Natural killer cell (primary cell): ENCODE measurements at regions not wholly inside any gene's neighbourhood (a gene's known extent, or its start where the extent isn't known, plus 50 kb on each side); places are given as distances from the start of the nearest gene placed in this dataset.

Source experiments
- ATAC-seq, 3 donors: fragments of 150-1000 bp in 2 of 3; fragments of 200-7000 bp in 1 of 3; cut with Tn5 transposase; 1 replicate in 1 of 3; 2 replicates in 2 of 3; pipeline ENCODE4 v1.10.0; 2021; ENCODE audit warnings: mild to moderate bottlenecking in 2 of 3, moderate library complexity in 2 of 3
- DNase-seq, 2 donors: peaks; one replicate each; pipeline versions ENCODE4 v3.0.0 to v3.0.0-alpha.2; 2013 to 2021; ENCODE audit warnings: mixed read lengths in 1 of 2
- H3K27ac ChIP-seq: one replicate; pipeline ENCODE4 v1.5.1; 2013; ENCODE audit warnings: mild to moderate bottlenecking, low read length
- H3K27me3 ChIP-seq: one replicate; pipeline ENCODE4 v1.6.1; 2013; ENCODE audit warnings: low read length; ENCODE audit not compliant: control insufficient read depth, insufficient read depth
- H3K36me3 ChIP-seq: one replicate; pipeline ENCODE4 v1.6.1; 2013; ENCODE audit warnings: low read length; ENCODE audit not compliant: control insufficient read depth, insufficient read depth
- H3K4me1 ChIP-seq: one replicate; pipeline ENCODE4 v1.6.1; 2013; ENCODE audit warnings: low read length; ENCODE audit not compliant: control insufficient read depth, insufficient read depth
- H3K4me3 ChIP-seq: one replicate; pipeline ENCODE4 v1.5.1; 2013; ENCODE audit warnings: low read length
- H3K9me3 ChIP-seq: one replicate; pipeline ENCODE4 v1.6.1; 2013; ENCODE audit warnings: low read length; ENCODE audit not compliant: control insufficient read depth, insufficient read depth
- H3K27ac Mint-ChIP-seq, 2 donors: one replicate each; pipeline ENCODE4 v1.8.0; 2022; ENCODE audit warnings: mild to moderate bottlenecking in 2 of 2, mixed read lengths in 2 of 2, moderate library complexity in 1 of 2
- H3K27me3 Mint-ChIP-seq, 2 donors: one replicate each; pipeline ENCODE4 v1.8.0; 2022; ENCODE audit warnings: low read depth in 2 of 2, mixed read lengths in 2 of 2
- H3K36me3 Mint-ChIP-seq: one replicate; pipeline ENCODE4 v1.8.0; 2022; ENCODE audit warnings: mixed read lengths
- H3K4me1 Mint-ChIP-seq, 2 donors: one replicate each; pipeline ENCODE4 v1.8.0; 2022; ENCODE audit warnings: mixed read lengths in 2 of 2
- H3K4me3 Mint-ChIP-seq: one replicate; pipeline ENCODE4 v1.8.0; 2022; ENCODE audit warnings: mild to moderate bottlenecking, moderate library complexity, mixed read lengths
- H3K9me3 Mint-ChIP-seq, 2 donors: one replicate each; pipeline ENCODE4 v1.8.0; 2022; ENCODE audit warnings: mixed read lengths in 2 of 2
- WGBS: methylation state at CpG from one replicate; pipeline ENCODE4 v1.1.7; 2013; ENCODE audit warnings: missing lambda C conversion rate; ENCODE audit not compliant: insufficient coverage; 5-methylcytosine and 5-hydroxymethylcytosine counted together
- intact Hi-C: fragments of 100-400 bp; cut with micrococcal nuclease; formaldehyde crosslinking; loops from one replicate; pipeline ENCODE4 v1.14.2; 2022
- TF ChIP-seq, protein P1 (sequence below): fragments of 200-600 bp; IDR thresholded peaks from one replicate; pipeline ENCODE4 v1.8.0; 2022; ENCODE audit warnings: antibody characterized with exemption

DNA sequence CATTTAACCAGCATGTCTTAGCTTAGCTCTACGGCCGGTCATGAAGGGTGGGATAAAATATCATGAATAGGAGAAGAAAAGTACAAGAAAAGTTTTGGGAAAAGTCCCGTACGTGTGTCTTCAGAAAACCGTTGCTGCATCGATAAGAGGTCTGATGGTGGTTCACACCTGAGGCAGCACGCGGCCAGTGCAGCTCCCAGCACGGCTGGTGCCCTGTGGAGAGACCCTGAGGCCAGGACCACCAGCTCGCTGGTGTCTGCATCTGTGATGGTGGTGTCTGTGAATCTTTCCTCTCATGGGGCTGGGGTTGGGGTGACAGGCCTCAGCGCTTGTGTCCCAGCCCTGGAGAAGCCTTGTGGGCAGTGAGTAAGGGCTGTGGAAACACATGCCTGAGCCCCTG, 148.9 kb upstream of the IRX4 start:
- intact Hi-C loops: no loop called here
- ATAC-seq: no peak
- H3K27ac ChIP-seq: no peak overlapping the region
- no peak overlapping the region for H3K4me3 ChIP-seq
- no peaks in the 10 kb centered on the region for H3K9me3 ChIP-seq
- DNase-seq: no peak
- Mint-ChIP-seq H3K9me3 (peaks cover 0 to 3% of the 10 kb centered on the region in 2 donors), H3K4me3 (no peak overlapping the region), H3K4me1 (no peaks in the 10 kb centered on the region), H3K27ac (no peak overlapping the region), H3K36me3 (no peaks in the 10 kb centered on the region), H3K27me3 (peaks cover 21 to 24% of the 10 kb centered on the region in 2 donors)
- 86% methylated on average over 11 of the region's 11 CpGs for WGBS
- no peaks in the 10 kb centered on the region for H3K4me1 ChIP-seq
- peaks cover 2% of the 10 kb centered on the region for H3K27me3 ChIP-seq
- TF ChIP-seq, protein P1, sequence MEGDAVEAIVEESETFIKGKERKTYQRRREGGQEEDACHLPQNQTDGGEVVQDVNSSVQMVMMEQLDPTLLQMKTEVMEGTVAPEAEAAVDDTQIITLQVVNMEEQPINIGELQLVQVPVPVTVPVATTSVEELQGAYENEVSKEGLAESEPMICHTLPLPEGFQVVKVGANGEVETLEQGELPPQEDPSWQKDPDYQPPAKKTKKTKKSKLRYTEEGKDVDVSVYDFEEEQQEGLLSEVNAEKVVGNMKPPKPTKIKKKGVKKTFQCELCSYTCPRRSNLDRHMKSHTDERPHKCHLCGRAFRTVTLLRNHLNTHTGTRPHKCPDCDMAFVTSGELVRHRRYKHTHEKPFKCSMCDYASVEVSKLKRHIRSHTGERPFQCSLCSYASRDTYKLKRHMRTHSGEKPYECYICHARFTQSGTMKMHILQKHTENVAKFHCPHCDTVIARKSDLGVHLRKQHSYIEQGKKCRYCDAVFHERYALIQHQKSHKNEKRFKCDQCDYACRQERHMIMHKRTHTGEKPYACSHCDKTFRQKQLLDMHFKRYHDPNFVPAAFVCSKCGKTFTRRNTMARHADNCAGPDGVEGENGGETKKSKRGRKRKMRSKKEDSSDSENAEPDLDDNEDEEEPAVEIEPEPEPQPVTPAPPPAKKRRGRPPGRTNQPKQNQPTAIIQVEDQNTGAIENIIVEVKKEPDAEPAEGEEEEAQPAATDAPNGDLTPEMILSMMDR: no peak
- no peaks in the 10 kb centered on the region for H3K36me3 ChIP-seq

DNA sequence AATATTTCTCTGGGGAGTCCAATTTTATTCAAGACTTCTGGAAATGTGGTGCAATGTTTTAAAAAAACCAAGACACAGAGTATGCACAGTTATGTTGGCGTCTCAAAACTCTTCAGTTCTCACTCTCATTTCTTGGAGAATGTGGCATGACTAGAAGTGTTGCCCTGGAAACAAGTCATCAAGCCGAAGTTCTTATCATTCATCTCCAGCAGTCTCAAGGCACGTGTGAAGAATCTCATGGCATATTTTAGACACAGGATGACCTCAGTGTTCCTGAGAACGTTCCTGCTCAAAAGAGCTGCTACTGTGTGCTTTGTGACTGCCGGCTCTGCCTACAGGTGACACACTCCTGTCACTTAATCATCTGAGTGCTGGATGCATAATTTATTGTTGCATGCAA, 147.4 kb upstream of the IRX4 start:
- 54% methylated on average over 5 of the region's 5 CpGs for WGBS
- H3K9me3 Mint-ChIP-seq: peaks cover 0 to 3% of the 10 kb centered on the region in 2 donors
- H3K4me3 Mint-ChIP-seq: no peak overlapping the region
- no peaks in the 10 kb centered on the region for H3K4me1 ChIP-seq
- TF ChIP-seq, protein P1: no peak
- H3K4me1 Mint-ChIP-seq: no peaks in the 10 kb centered on the region
- peaks cover 2% of the 10 kb centered on the region for H3K27me3 ChIP-seq
- H3K9me3 ChIP-seq: no peaks in the 10 kb centered on the region
- peaks cover 20 to 21% of the 10 kb centered on the region in 2 donors for H3K27me3 Mint-ChIP-seq
- H3K27ac ChIP-seq: no peak overlapping the region
- H3K27ac Mint-ChIP-seq: no peak overlapping the region
- H3K4me3 ChIP-seq: no peak overlapping the region
- intact Hi-C loops: no loop called here
- H3K36me3 Mint-ChIP-seq: no peaks in the 10 kb centered on the region
- DNase-seq (no peak), ATAC-seq (no peak)
- H3K36me3 ChIP-seq: no peaks in the 10 kb centered on the region

- H3K4me3 Mint-ChIP-seq: no peak overlapping the region
- H3K4me3 ChIP-seq: no peak overlapping the region
- H3K4me1 ChIP-seq: no peaks in the 10 kb centered on the region
- no peaks in the 10 kb centered on the region for H3K9me3 ChIP-seq
- peaks cover 22 to 24% of the 10 kb centered on the region in 2 donors for H3K27me3 Mint-ChIP-seq
- ATAC-seq (no peak), DNase-seq (no peak)
- H3K36me3 Mint-ChIP-seq: no peaks in the 10 kb centered on the region
- no peak overlapping the region for H3K27ac ChIP-seq
- no peaks in the 10 kb centered on the region for H3K36me3 ChIP-seq
- WGBS: 79% methylated on average over 3 of the region's 4 CpGs
- H3K27ac Mint-ChIP-seq: no peak overlapping the region
- H3K4me1 Mint-ChIP-seq: no peaks in the 10 kb centered on the region
- TF ChIP-seq, protein P1: no peak
- intact Hi-C loops: no loop called here
- peaks cover 0 to 3% of the 10 kb centered on the region in 2 donors for H3K9me3 Mint-ChIP-seq
- peaks cover 2% of the 10 kb centered on the region for H3K27me3 ChIP-seq
These were observed 146.5 kb upstream of the IRX4 start for GRCh38 chr5:2029206-2029605.

DNA sequence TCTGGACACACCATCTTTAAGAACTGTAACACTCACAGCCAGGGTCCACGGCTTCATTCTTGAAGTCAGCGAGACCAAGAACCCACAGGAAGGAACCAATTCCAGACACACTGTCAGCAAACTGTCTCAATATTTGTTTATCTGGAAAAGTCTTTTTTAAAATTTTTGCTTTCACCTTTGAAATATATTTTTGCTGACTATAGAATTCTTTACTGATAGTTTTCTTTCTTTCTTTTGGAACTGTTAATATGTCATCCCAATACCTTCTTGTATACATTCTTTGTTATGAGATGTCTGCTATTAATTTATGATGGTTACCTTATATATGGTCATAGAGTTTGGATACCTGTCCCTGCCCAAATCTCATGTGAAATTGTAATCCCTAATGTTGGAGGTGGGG, 145.1 kb upstream of the IRX4 start:
- Mint-ChIP-seq H3K27me3 (peaks cover 10 to 15% of the 10 kb centered on the region in 2 donors), H3K9me3 (no peaks in the 10 kb centered on the region), H3K27ac (no peak overlapping the region), H3K36me3 (no peaks in the 10 kb centered on the region), H3K4me1 (no peaks in the 10 kb centered on the region), H3K4me3 (no peak overlapping the region)
- TF ChIP-seq, protein P1: no peak
- no peak for ATAC-seq
- peaks cover 2% of the 10 kb centered on the region for H3K27me3 ChIP-seq
- H3K9me3 ChIP-seq: no peaks in the 10 kb centered on the region
- no peak for DNase-seq
- WGBS: 91% methylated on average over 2 of the region's 2 CpGs
- no peaks in the 10 kb centered on the region for H3K36me3 ChIP-seq
- H3K27ac ChIP-seq: no peak overlapping the region
- intact Hi-C loops: no loop called here
- H3K4me3 ChIP-seq: no peak overlapping the region
- H3K4me1 ChIP-seq: no peaks in the 10 kb centered on the region
